Cardiac fibroblast (primary cell): ENCODE measurements at regions not wholly inside any gene's neighbourhood (a gene's known extent, or its start where the extent isn't known, plus 50 kb on each side); places are given as distances from the start of the nearest gene placed in this dataset.

Source experiments
- DNase-seq, 2 donors: peaks; one replicate each; pipeline versions ENCODE4 v3.0.0 to v3.0.0-alpha.2; 2010; ENCODE audit warnings: low read depth in 2 of 2
- H3K4me3 ChIP-seq, 2 donors: replicated peaks in 1 of 2; 1 replicate in 1 of 2; 2 replicates in 1 of 2; pipeline ENCODE4 v1.5.1; 2011; ENCODE audit warnings: low read depth in 2 of 2, low read length in 2 of 2, mild to moderate bottlenecking in 2 of 2, moderate library complexity in 1 of 2
- CTCF ChIP-seq: IDR thresholded peaks from one replicate; pipeline ENCODE4 v1.5.1; 2011; ENCODE audit warnings: low read depth, mild to moderate bottlenecking, low read length, inconsistent platforms

- TF ChIP-seq CTCF, result no peak
- no peak for DNase-seq
- no peak overlapping the region for H3K4me3 ChIP-seq
Observed at GRCh38 chr3:117488983-117489382, 779.4 kb downstream of the TUSC7 start.

GRCh38 chr3:117489663-117490079 lies 780.1 kb downstream of the TUSC7 start:
- no peak for TF ChIP-seq CTCF
- no peak overlapping the region for H3K4me3 ChIP-seq
- no peak for DNase-seq

- DNase-seq, result no peak
- no peak for TF ChIP-seq CTCF
Observed at GRCh38 chr3:117490716-117491115, 781.1 kb downstream of the TUSC7 start.

GRCh38 chr3:117495620-117496019 lies 786.0 kb downstream of the TUSC7 start:
- DNase-seq, result no peak
- no peak overlapping the region for H3K4me3 ChIP-seq
- TF ChIP-seq CTCF, result no peak

More at GRCh38 chr3:117490716-117491115, 781.1 kb downstream of the TUSC7 start:
- no peak overlapping the region for H3K4me3 ChIP-seq

GRCh38 chr3:117499189-117499870 lies 789.8 kb downstream of the TUSC7 start:
- no peak overlapping the region for H3K4me3 ChIP-seq
- DNase-seq, result no peak
- TF ChIP-seq CTCF, result no peak

- no peak overlapping the region for H3K4me3 ChIP-seq
- TF ChIP-seq CTCF, result no peak
- no peak for DNase-seq
Observed at GRCh38 chr3:117507958-117508357, 798.4 kb downstream of the TUSC7 start.

GRCh38 chr3:117509858-117510257 lies 800.3 kb downstream of the TUSC7 start:
- TF ChIP-seq CTCF, result no peak

More at GRCh38 chr3:117509858-117510257, 800.3 kb downstream of the TUSC7 start:
- no peak overlapping the region for H3K4me3 ChIP-seq
- no peak for DNase-seq
